ENCODE measurements at regions not wholly inside any gene's neighbourhood (a gene's known extent, or its start where the extent isn't known, plus 50 kb on each side); places are given as distances from the start of the nearest gene placed in this dataset.

GRCh38 chr9:81387360-81388106 is 301.8 kb downstream of the TLE1 start:
- DNase-seq, result no peak

- DNase-seq, result no peak
Observed at GRCh38 chr9:81384911-81385310, 304.4 kb downstream of the TLE1 start.

DNA sequence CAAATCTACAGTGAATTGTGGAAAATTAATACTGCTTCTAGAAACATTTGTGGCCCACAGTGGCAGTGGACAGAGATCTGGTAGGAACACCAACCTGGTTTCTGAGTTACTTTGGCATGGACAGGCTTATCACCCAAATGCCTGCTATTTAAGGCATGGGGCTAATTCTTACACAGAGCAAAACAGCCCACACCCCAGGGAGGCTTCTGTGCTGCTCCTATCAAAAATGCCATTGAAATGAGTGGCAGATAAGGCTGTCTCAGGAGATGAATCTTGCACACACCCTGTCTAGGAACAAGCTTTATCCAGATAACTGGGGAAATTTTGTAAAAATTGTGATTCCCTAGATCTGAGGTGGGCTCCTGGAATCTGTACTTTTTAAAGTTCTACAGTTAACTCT is 307.1 kb downstream of the TLE1 start:
- DNase-seq, result no peak

- no peak for DNase-seq
Observed at GRCh38 chr9:81381694-81382093, 307.7 kb downstream of the TLE1 start.

- DNase-seq, result no peak
Observed at GRCh38 chr9:81380504-81381359, 308.6 kb downstream of the TLE1 start.

DNA sequence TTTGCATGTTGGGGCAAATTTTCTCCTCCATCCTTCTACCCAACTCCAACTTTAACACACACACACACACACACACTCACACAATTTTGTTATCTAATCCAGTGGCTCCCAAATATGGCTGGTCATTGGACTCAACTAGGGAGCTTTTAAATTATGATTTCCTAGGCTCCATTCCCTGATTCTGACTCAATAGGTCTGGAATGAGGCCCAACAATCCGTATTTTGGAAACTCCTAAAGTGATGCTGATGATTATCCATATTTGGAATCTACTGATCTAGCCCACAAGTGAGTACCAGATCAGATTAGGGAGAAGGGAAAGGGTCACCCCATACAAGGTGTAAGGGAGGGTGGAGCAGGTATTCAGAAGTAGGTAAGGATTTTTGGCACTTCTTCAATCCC is 309.7 kb downstream of the TLE1 start:
- no peak for DNase-seq

DNA sequence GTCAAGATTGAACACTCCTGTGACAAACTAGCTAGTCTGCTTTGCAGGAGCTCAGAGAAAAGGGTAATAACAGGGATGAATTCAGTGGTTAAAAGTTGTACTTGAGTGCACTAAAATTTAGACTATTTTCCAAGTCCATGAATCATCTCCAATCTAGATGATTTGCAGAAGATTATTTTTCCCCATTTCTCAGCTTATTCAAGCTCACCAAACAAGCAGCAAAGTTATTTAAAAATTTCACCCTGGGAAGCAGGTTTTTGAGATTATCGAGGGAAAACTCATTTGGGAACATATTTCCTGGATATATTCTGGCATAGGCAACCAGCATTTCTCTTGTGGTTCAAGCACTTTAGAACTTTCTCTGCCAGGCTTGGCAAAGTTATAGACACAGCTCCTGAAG is 311.4 kb downstream of the TLE1 start:
- no peak for DNase-seq

DNA sequence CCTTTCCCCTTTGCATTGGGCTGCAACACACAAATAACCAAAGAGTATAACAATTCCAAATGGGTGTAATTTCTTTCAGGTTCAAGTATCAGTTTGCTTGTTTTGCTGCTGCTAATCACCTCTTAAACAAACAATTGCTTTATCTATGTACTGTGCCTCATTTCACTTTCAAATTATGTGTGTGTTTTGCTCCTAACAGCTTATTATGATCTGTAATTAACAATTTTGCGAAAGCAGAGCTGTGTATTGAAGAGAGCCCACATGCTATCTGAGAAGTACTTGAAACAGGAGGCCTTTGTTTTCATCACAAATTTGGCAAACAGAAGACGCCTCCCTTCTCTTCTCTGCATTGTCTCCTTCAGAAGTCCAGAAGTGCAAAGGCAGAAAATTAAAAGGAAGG is 312.0 kb downstream of the TLE1 start:
- no peak for DNase-seq

GRCh38 chr9:81375187-81376100 is 313.9 kb downstream of the TLE1 start:
- no peak for DNase-seq

DNA sequence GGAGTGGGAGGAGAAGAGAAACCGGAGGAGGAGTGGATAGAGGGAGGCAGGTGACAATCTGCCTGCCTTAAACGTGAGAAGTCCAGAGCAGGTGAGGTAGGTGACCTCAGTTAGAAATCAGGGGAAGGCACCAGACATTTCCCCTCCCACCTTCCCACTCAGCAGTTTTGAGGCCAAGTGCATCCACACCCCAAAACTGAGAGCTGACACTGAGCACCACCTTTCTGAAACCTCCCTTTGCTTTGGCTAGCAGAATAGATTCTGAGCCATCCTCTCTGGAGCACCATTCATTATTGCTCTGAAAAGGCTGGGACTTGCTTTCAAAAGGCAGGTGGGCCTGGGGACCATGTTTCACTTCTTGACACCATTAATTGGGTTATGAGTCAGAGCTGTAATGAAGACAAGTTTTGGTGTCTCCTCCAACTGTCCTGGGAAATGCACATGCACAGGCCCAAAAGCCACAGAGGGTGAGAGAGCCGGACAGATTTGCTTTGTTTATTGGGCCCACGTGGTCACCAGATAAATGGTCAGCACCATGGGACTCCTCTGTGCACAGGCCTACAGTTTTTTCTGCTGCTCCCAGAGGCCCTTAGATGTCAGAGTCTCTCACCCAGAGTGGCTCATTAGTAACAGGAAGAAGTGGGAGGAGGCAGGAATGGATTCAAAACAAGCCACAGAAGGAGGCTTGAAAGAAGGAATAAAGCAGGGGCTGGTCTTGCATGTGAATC is 314.7 kb downstream of the TLE1 start:
- DNase-seq, result no peak

DNA sequence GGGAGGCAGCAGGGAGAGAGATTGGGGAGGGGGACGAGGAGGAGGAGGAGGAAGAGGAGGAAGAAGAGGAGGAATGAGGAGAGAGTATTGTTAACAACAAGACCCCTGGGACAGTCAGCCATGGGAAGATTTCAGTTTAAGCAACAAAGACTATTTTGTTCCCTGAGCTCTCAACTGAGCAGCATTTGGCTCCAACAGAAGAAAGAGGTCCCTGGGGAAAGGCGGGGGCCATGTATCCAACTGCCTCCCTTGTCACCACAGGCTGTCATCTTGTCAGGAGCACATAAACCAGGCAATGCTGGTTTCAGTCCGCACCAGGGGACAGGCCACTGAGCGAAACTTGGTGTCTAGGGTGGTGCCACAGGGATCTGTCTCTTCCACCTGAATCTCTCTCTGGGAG is 316.1 kb downstream of the TLE1 start:
- DNase-seq, result no peak

GRCh38 chr9:81372628-81373191 is 316.6 kb downstream of the TLE1 start:
- no peak for DNase-seq

- DNase-seq, result no peak
Observed at GRCh38 chr9:81371824-81372223, 317.5 kb downstream of the TLE1 start.

GRCh38 chr9:81370650-81371049 is 318.7 kb downstream of the TLE1 start:
- DNase-seq, result no peak

DNA sequence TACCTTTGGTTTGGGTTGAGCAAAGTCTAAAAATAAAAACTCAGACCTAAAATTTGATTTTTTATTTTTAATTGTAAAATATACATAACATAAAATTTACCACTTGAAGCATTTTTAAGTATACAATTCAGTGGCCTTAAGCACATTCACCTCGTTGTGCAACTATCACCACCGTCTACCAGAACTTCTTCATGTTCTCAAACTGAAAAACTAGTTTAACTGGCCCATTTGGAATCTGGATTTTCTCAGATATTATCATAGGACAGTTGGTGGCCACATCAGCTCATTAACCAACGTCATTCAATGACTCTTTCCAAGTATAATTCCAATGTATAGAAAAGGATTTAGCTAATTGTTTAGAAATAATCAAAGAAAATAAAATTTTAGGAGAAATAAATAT is 319.3 kb downstream of the TLE1 start:
- no peak for DNase-seq

- DNase-seq, result no peak
Observed at GRCh38 chr9:81369121-81369520, 320.2 kb downstream of the TLE1 start.

DNA sequence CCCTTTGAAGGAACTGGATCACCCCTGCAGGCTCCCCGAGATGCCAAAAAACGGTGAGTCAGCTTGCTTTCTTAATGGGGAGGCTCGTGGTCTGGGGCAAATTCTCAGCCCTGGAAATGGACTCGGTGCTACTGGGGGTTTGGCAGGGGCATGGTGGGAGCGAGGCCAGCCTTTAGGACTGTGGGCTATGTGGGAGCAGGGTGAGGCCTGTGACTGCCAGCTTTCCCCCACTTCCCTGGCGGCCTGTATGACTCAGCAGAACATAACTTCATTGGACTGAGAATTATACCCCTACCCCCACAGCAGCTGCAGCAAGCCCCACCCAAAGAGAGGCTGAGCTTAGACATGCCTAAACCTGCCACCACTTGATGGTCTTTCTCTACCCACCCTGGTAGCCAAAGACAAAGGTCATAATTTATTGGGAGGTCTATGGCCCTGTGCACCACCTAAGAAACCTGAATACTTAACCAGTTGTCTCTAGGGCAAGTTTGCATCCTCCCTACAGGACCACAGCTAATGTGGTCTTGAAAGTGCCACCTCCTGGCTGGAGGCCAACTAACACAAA is 325.3 kb downstream of the TLE1 start:
- no peak for DNase-seq

DNA sequence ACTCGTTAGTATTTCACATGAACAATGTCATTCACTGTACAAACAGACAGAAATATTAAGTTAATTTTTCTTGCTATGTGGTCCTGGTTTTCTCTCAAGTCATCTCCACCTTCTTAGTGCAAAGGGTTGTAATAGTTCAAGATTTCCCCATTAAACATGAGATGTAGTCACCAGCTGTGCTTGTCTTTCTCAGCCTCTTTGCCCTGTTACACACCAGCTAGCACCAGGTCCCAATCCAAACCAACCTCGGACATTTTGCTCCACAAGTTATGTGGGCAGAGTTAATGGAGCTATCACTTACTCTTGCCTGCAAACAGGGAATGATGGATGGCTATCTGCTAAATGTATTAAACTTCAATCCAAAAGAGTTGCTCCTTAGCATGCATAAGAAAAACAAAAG is 328.1 kb downstream of the TLE1 start:
- DNase-seq, result no peak

DNA sequence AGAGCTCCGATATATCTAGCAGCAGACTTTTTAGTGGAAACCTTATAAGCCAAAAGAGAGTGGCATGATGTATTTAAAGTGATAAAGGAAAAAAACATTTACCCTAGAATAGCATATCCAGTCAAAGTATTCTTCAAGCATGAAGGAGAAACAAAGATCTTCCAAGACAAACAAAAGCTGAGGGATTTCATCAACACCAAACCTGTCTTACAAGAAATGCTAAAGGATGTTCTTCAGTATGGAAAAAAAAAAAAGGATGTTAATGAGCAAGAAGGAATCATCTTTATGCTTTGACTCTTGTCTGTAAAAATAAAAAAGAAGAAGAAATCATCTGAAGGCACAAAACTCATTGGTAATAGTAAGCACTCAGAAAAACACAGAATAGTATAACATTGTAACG is 338.2 kb downstream of the TLE1 start:
- DNase-seq, result no peak

DNA sequence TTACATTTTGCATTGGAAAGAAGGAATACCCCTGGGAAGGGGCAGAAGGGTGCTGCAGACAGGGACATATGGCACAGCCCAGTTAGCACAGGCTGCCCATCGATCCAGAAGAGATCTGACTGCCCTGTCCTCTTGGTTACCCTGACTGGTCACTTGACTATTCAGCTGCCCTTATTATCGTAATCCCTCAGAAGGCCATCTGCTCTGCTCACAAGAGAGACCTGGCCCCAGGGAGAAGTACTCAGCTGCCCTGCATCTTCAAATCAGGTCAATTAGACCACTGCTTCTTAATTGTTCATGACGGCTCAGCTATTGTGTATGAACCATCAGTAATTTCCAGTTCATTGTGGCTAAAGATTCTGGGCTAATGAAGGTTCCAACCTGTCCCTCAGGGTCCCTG is 345.0 kb downstream of the TLE1 start:
- DNase-seq, result no peak

- DNase-seq, result no peak
Observed at GRCh38 chr9:81335879-81336421, 353.4 kb downstream of the TLE1 start.

- DNase-seq, result no peak
Observed at GRCh38 chr9:81321551-81321950, 367.8 kb downstream of the TLE1 start.

All from NCI-H2227 treated with DMSO at 0.1 percent for 48 hours (cell line).